Naive thymus-derived CD8-positive, alpha-beta T cell (primary cell): ENCODE measurements at regions not wholly inside any gene's neighbourhood (a gene's known extent, or its start where the extent isn't known, plus 50 kb on each side); places are given as distances from the start of the nearest gene placed in this dataset.

Experiments used
- ATAC-seq, 2 donors: fragments of 150-1000 bp; cut with Tn5 transposase in 1 of 2; sonication (Bioruptor Pico), chemical (Tn5 transposase) in 1 of 2; 1 replicate in 1 of 2; 2 replicates in 1 of 2; pipeline ENCODE4 v1.10.0; 2021; ENCODE audit warnings: mild to moderate bottlenecking in 2 of 2, moderate library complexity in 2 of 2
- POLR2A ChIA-PET: fragments of 350-600 bp; sonication (Branson Sonifier 250); formaldehyde crosslinking; loops from one replicate; lab custom pipeline; 2021; ENCODE audit warnings: antibody characterized with exemption; lab: Charles Lee
- DNase-seq, 10 donors: peaks; one replicate each; pipeline versions ENCODE4 v3.0.0 to v3.0.0-alpha.2; 2020 to 2022
- H3K27ac Mint-ChIP-seq, 10 donors: one replicate each; pipeline ENCODE4 v1.8.0; 2020 to 2022; ENCODE audit warnings: mild to moderate bottlenecking in 10 of 10, mixed read lengths in 10 of 10, moderate library complexity in 4 of 10, inconsistent platforms in 1 of 10
- H3K27me3 Mint-ChIP-seq, 5 donors: one replicate each; pipeline ENCODE4 v1.8.0; 2021 to 2022; ENCODE audit warnings: mixed read lengths in 5 of 5
- H3K36me3 Mint-ChIP-seq, 3 donors: one replicate each; pipeline ENCODE4 v1.8.0; 2020 to 2022; ENCODE audit warnings: mixed read lengths in 3 of 3, mild to moderate bottlenecking in 2 of 3, inconsistent platforms in 1 of 3
- H3K4me1 Mint-ChIP-seq, 4 donors: one replicate each; pipeline ENCODE4 v1.8.0; 2021 to 2022; ENCODE audit warnings: mixed read lengths in 4 of 4
- H3K4me3 Mint-ChIP-seq, 10 donors: one replicate each; pipeline ENCODE4 v1.8.0; 2020 to 2022; ENCODE audit warnings: mild to moderate bottlenecking in 10 of 10, mixed read lengths in 10 of 10, moderate library complexity in 6 of 10, inconsistent platforms in 1 of 10
- H3K9me3 Mint-ChIP-seq, 9 donors: one replicate each; pipeline ENCODE4 v1.8.0; 2020 to 2022; ENCODE audit warnings: mixed read lengths in 9 of 9, mild to moderate bottlenecking in 3 of 9, inconsistent platforms in 1 of 9, moderate library complexity in 1 of 9

- no peak overlapping the region for H3K27ac Mint-ChIP-seq
- no peaks in the 10 kb centered on the region for H3K36me3 Mint-ChIP-seq
- peaks cover 0 to 1% (median 0%) of the 10 kb centered on the region in 4 donors for H3K4me1 Mint-ChIP-seq
- POLR2A ChIA-PET = no interaction called here
- DNase-seq (no peak), ATAC-seq (no peak)
- H3K27me3 Mint-ChIP-seq = peaks cover 0 to 15% (median 3%) of the 10 kb centered on the region in 5 donors
- H3K9me3 Mint-ChIP-seq = no peaks in the 10 kb centered on the region
- H3K4me3 Mint-ChIP-seq = no peak overlapping the region
Observed at GRCh38 chr6:154561750-154562149, 51.3 kb upstream of the CNKSR3 start.

GRCh38 chr6:154565331-154565730, 54.8 kb upstream of the CNKSR3 start:
- H3K9me3 Mint-ChIP-seq = no peaks in the 10 kb centered on the region
- ATAC-seq = no peak
- no peaks in the 10 kb centered on the region for H3K4me1 Mint-ChIP-seq
- POLR2A ChIA-PET = no interaction called here
- no peak for DNase-seq
- no peak overlapping the region for H3K27ac Mint-ChIP-seq
- no peaks in the 10 kb centered on the region for H3K36me3 Mint-ChIP-seq
- no peak overlapping the region for H3K4me3 Mint-ChIP-seq
- H3K27me3 Mint-ChIP-seq = peaks cover 0 to 8% (median 3%) of the 10 kb centered on the region in 5 donors

GRCh38 chr6:154566866-154567265, 56.4 kb upstream of the CNKSR3 start:
- Mint-ChIP-seq H3K4me3 (no peak overlapping the region), H3K4me1 (no peaks in the 10 kb centered on the region), H3K36me3 (no peaks in the 10 kb centered on the region), H3K27me3 (peaks cover 0 to 4% (median 3%) of the 10 kb centered on the region in 5 donors), H3K9me3 (no peaks in the 10 kb centered on the region), H3K27ac (no peak overlapping the region)
- POLR2A ChIA-PET = no interaction called here
- DNase-seq = no peak
- no peak for ATAC-seq

- no peak for ATAC-seq
- H3K27ac Mint-ChIP-seq = no peak overlapping the region
- no peaks in the 10 kb centered on the region for H3K9me3 Mint-ChIP-seq
- H3K4me1 Mint-ChIP-seq = no peaks in the 10 kb centered on the region
- DNase-seq = no peak
- H3K36me3 Mint-ChIP-seq = no peaks in the 10 kb centered on the region
- POLR2A ChIA-PET = no interaction called here
- H3K27me3 Mint-ChIP-seq = peaks cover 0 to 7% (median 4%) of the 10 kb centered on the region in 5 donors
- no peak overlapping the region for H3K4me3 Mint-ChIP-seq
Observed at GRCh38 chr6:154567695-154568220, 57.3 kb upstream of the CNKSR3 start.

GRCh38 chr6:154569156-154569862, 58.8 kb upstream of the CNKSR3 start:
- Mint-ChIP-seq H3K4me1 (no peaks in the 10 kb centered on the region), H3K36me3 (no peaks in the 10 kb centered on the region), H3K9me3 (no peaks in the 10 kb centered on the region), H3K4me3 (no peak overlapping the region), H3K27me3 (peaks cover 0 to 12% (median 4%) of the 10 kb centered on the region in 5 donors), H3K27ac (no peak overlapping the region)
- POLR2A ChIA-PET = no interaction called here
- DNase-seq (no peak), ATAC-seq (no peak)

- Mint-ChIP-seq H3K4me1 (no peaks in the 10 kb centered on the region), H3K36me3 (no peaks in the 10 kb centered on the region), H3K4me3 (no peak overlapping the region), H3K27ac (no peak overlapping the region), H3K27me3 (peaks cover 0 to 12% (median 4%) of the 10 kb centered on the region in 5 donors), H3K9me3 (no peaks in the 10 kb centered on the region)
- POLR2A ChIA-PET = no interaction called here
- ATAC-seq (no peak), DNase-seq (no peak)
Observed at GRCh38 chr6:154570505-154570904, 60.0 kb upstream of the CNKSR3 start.

GRCh38 chr6:154572556-154572955, 62.1 kb upstream of the CNKSR3 start:
- H3K36me3 Mint-ChIP-seq = peaks cover 0 to 3% (median 0%) of the 10 kb centered on the region in 3 donors
- no peak overlapping the region for H3K27ac Mint-ChIP-seq
- peaks cover 0 to 10% (median 7%) of the 10 kb centered on the region in 5 donors for H3K27me3 Mint-ChIP-seq
- H3K9me3 Mint-ChIP-seq = peaks cover 0 to 1% (median 0%) of the 10 kb centered on the region in 9 donors
- ATAC-seq (no peak), DNase-seq (no peak)
- H3K4me1 Mint-ChIP-seq = no peaks in the 10 kb centered on the region
- POLR2A ChIA-PET = interaction anchor here (0.6 kb wide), 1 partner anchor 231 kb away, joined by 5 read pairs; no protein-coding TSS in a partner anchor
- H3K4me3 Mint-ChIP-seq = no peak overlapping the region

- POLR2A ChIA-PET = no interaction called here
- Mint-ChIP-seq H3K36me3 (peaks cover 0 to 16% (median 0%) of the 10 kb centered on the region in 3 donors), H3K4me3 (no peak overlapping the region), H3K27me3 (peaks cover 0 to 3% (median 0%) of the 10 kb centered on the region in 5 donors), H3K4me1 (no peaks in the 10 kb centered on the region), H3K9me3 (peaks cover 0 to 14% (median 8%) of the 10 kb centered on the region in 9 donors), H3K27ac (no peak overlapping the region)
- DNase-seq = no peak
- ATAC-seq = no peak
Observed at GRCh38 chr6:154578004-154578559, 67.6 kb upstream of the CNKSR3 start.

- Mint-ChIP-seq H3K4me3 (no peak overlapping the region), H3K27ac (no peak overlapping the region), H3K36me3 (peaks cover 0 to 16% (median 0%) of the 10 kb centered on the region in 3 donors), H3K4me1 (no peaks in the 10 kb centered on the region), H3K27me3 (peaks cover 0 to 3% (median 0%) of the 10 kb centered on the region in 5 donors), H3K9me3 (peaks cover 0 to 14% (median 8%) of the 10 kb centered on the region in 9 donors)
- POLR2A ChIA-PET = no interaction called here
- DNase-seq = no peak
- no peak for ATAC-seq
Observed at GRCh38 chr6:154579046-154579445, 68.6 kb upstream of the CNKSR3 start.

GRCh38 chr6:154579485-154579884, 69.0 kb upstream of the CNKSR3 start:
- H3K27me3 Mint-ChIP-seq = peaks cover 0 to 3% (median 0%) of the 10 kb centered on the region in 5 donors
- peaks cover 0 to 14% (median 8%) of the 10 kb centered on the region in 9 donors for H3K9me3 Mint-ChIP-seq
- no peaks in the 10 kb centered on the region for H3K4me1 Mint-ChIP-seq
- ATAC-seq = no peak
- DNase-seq = no peak
- H3K36me3 Mint-ChIP-seq = peaks cover 0 to 16% (median 0%) of the 10 kb centered on the region in 3 donors
- no peak overlapping the region for H3K27ac Mint-ChIP-seq
- POLR2A ChIA-PET = no interaction called here
- no peak overlapping the region for H3K4me3 Mint-ChIP-seq

GRCh38 chr6:154580397-154581135, 70.1 kb upstream of the CNKSR3 start:
- peaks cover 0 to 3% (median 0%) of the 10 kb centered on the region in 5 donors for H3K27me3 Mint-ChIP-seq
- ATAC-seq (no peak), DNase-seq (no peak)
- peaks cover 0 to 16% (median 0%) of the 10 kb centered on the region in 3 donors for H3K36me3 Mint-ChIP-seq
- peaks cover 0 to 14% (median 8%) of the 10 kb centered on the region in 9 donors for H3K9me3 Mint-ChIP-seq
- POLR2A ChIA-PET = no interaction called here
- no peaks in the 10 kb centered on the region for H3K4me1 Mint-ChIP-seq
- no peak overlapping the region for H3K27ac Mint-ChIP-seq
- no peak overlapping the region for H3K4me3 Mint-ChIP-seq

GRCh38 chr6:154582696-154583095, 72.2 kb upstream of the CNKSR3 start:
- DNase-seq (no peak), ATAC-seq (no peak)
- Mint-ChIP-seq H3K27ac (no peak overlapping the region), H3K4me3 (no peak overlapping the region), H3K9me3 (peaks cover 0 to 14% (median 8%) of the 10 kb centered on the region in 9 donors), H3K27me3 (peaks cover 0 to 7% (median 0%) of the 10 kb centered on the region in 5 donors), H3K4me1 (no peaks in the 10 kb centered on the region), H3K36me3 (peaks cover 0 to 13% (median 0%) of the 10 kb centered on the region in 3 donors)
- POLR2A ChIA-PET = no interaction called here
